ENCODE measurements at regions not wholly inside any gene's neighbourhood (a gene's known extent, or its start where the extent isn't known, plus 50 kb on each side); places are given as distances from the start of the nearest gene placed in this dataset.
"Not testable (repeated sequence)": the region's sequence is repeated elsewhere in the genome, so short reads cannot be mapped to it uniquely, and the experiment has no call there.

GRCh38 chr4:22631167-22631566, 61.6 kb upstream of the GBA3 start:
- DNase-seq = not testable (repeated sequence)

GRCh38 chr4:22634541-22635181, 58.1 kb upstream of the GBA3 start:
- no peak for DNase-seq

DNA sequence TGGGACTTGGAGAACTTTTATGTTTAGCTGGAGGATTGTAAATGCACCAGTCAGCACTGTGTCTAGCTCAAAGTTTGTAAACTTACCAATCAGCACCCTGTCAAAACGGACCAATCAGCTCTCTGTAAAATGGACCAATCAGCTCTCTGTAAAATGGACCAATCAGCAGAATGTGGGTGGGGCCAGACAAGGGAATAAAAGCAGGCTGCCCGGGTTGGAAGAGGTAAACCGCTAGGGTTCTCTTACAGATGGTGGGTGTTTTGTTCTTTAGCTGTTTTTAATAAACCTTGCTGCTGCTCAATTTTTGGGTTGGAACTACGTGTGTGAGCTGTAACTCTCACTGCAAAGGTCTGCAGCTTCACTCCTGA, 57.6 kb upstream of the GBA3 start:
- not testable (repeated sequence) for DNase-seq

DNA sequence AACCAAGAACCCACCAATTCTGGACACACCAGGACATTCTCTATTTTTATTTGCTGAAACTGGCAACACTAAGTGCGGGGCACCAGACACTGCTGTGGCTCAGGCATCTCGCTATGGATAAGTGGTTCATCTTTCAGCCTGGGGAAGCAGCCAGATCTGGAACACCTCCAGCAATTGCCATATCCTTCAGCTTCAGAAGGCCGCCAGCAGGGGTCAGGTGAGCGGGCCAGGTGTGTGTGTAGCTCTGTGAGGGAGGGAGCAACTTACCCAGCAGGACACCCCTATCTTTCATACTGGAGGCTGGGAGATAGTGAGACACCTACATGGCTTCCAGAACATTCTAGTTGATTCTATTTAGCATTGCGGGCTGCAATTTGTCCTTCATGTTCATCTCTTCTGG, 57.0 kb upstream of the GBA3 start:
- DNase-seq = no peak

DNA sequence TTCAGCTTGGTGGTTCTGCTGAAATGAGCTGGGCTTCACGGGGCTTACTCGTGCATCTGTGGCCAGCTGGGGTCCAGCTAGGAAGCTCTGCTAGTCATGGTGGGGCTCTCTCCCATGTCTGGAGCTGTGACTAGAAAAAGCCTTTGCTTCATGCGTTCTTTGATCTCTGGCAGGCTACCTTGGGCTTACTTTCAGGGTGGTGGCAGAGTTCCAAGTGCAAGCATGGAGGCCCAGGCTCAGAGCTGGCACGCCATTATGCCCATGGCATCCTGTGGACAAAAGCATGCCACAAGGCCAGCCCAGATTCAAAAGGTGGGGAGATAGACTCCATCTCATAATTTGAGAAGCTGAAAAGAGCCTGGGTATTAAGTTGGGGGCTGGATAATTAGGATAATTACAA, 55.4 kb upstream of the GBA3 start:
- peak in 1 of 3 experiments; percentile 28 for DNase-seq
